ENCODE measurements at regions not wholly inside any gene's neighbourhood (a gene's known extent, or its start where the extent isn't known, plus 50 kb on each side); places are given as distances from the start of the nearest gene placed in this dataset.
A peak's percentile ranks its signal among the peaks of the same experiment; 100 is the strongest.
"Not testable (repeated sequence)": the region's sequence is repeated elsewhere in the genome, so short reads cannot be mapped to it uniquely, and the experiment has no call there.

DNA sequence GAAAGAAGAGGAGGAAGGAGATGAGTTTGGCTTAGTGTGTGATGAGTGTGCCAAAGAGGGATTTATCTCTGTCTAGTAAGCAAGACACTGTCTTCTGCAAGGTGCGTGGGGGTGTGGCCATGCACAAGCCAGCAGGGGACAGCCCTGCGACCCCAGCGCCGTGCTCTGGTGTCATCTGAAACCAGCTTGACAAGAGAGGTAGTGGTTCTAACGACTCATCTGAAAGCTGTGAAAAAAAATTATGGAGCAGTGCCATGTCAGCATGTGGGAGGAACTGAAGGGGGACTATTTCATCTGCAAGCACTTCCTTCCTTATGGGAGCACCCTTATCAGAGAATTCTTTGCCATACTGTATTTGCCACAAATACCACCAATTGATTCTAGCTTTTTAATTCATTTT lies 398.6 kb downstream of the PSAT1 start:
- no peaks in the 10 kb centered on the region for H3K9me3 Mint-ChIP-seq (ENCODE audit: unreplicated experiment)
- TF ChIP-seq CTCF (IDR thresholded peaks at IDR 0.05; ENCODE audit: unreplicated experiment), result no peak
- peaks cover 2% of the 10 kb centered on the region for H3K27me3 Mint-ChIP-seq (ENCODE audit: unreplicated experiment)
- H3K27ac Mint-ChIP-seq (ENCODE audit: unreplicated experiment), result no peak overlapping the region
- no peaks in the 10 kb centered on the region for H3K36me3 Mint-ChIP-seq (ENCODE audit: low read depth, unreplicated experiment)
- no peaks in the 10 kb centered on the region for H3K4me1 Mint-ChIP-seq (ENCODE audit: unreplicated experiment)
- H3K4me3 Mint-ChIP-seq (ENCODE audit: unreplicated experiment), result no peak overlapping the region
- DNase-seq (ENCODE audit: low spot score), result no peak

DNA sequence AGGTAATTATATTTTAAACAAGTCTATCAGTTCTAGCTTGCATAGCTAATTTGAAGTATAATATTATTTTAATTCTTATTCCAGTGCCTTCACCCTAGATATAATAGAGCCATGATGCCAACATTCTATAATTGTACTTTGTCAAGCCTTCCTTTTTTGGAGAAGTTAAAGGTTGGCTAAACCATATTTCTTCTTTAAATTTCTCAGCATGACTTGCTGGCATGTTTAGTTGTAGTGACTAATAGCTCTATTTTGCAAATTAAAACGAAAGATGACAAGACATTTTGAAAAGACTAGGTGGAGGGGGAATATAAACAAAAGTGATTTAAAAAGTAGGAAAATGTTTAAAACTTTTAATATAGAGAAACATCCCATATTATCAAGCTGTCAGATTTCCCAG lies 400.7 kb downstream of the PSAT1 start:
- no peaks in the 10 kb centered on the region for H3K36me3 Mint-ChIP-seq (ENCODE audit: low read depth, unreplicated experiment)
- H3K9me3 Mint-ChIP-seq (ENCODE audit: unreplicated experiment), result no peaks in the 10 kb centered on the region
- H3K4me3 Mint-ChIP-seq (ENCODE audit: unreplicated experiment), result no peak overlapping the region
- TF ChIP-seq CTCF (IDR thresholded peaks at IDR 0.05; ENCODE audit: unreplicated experiment), result no peak
- no peaks in the 10 kb centered on the region for H3K4me1 Mint-ChIP-seq (ENCODE audit: unreplicated experiment)
- no peak for DNase-seq (ENCODE audit: low spot score)
- H3K27me3 Mint-ChIP-seq (ENCODE audit: unreplicated experiment), result peaks cover 2% of the 10 kb centered on the region
- no peak overlapping the region for H3K27ac Mint-ChIP-seq (ENCODE audit: unreplicated experiment)

DNA sequence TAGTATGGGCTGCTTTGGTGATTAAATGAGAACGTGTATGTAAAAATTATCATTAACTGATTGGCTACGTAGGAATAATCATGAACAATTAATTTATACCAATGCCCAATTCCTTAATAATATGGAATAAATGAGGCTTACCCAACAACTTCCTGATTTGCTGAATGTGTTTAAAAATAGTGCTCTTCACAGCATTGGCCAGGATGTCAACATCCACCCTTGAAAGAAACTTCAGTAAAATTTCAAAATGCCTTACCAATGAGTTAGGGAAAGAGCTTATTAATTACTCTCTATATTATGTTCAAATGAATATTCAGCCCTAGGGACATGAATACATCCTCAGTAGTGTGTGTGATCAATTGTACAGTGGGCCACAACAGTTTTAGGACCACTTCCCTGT lies 401.4 kb downstream of the PSAT1 start:
- no peak overlapping the region for H3K27ac Mint-ChIP-seq (ENCODE audit: unreplicated experiment)

DNA sequence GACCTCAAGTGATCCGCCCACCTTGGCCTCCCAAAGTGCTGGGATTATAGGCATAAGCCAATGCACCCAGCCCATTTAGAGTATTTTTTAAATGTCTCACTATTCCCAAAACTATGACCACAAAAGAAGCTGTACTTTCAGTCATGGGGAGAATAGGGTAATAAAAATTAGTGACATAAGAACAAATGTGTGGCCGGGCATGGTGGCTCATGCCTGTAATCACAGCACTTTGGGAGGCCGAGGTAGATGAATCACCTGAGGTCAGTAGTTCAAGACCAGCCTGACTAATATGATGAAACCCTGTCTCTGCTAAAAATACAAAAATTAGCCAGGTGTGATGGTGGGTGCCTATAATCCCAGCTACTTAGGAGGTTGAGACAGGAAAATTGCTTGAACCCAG lies 402.3 kb downstream of the PSAT1 start:
- H3K4me3 Mint-ChIP-seq (ENCODE audit: unreplicated experiment); H3K27ac Mint-ChIP-seq (ENCODE audit: unreplicated experiment); H3K36me3 Mint-ChIP-seq (ENCODE audit: low read depth, unreplicated experiment); DNase-seq (ENCODE audit: low spot score); H3K4me1 Mint-ChIP-seq (ENCODE audit: unreplicated experiment); H3K27me3 Mint-ChIP-seq (ENCODE audit: unreplicated experiment); H3K9me3 Mint-ChIP-seq (ENCODE audit: unreplicated experiment): not testable (repeated sequence)

More for the DNA sequence above, 401.4 kb downstream of the PSAT1 start:
- no peaks in the 10 kb centered on the region for H3K4me1 Mint-ChIP-seq (ENCODE audit: unreplicated experiment)
- TF ChIP-seq CTCF (IDR thresholded peaks at IDR 0.05; ENCODE audit: unreplicated experiment), result no peak
- no peaks in the 10 kb centered on the region for H3K9me3 Mint-ChIP-seq (ENCODE audit: unreplicated experiment)
- H3K4me3 Mint-ChIP-seq (ENCODE audit: unreplicated experiment), result no peak overlapping the region
- no peak for DNase-seq (ENCODE audit: low spot score)
- H3K27me3 Mint-ChIP-seq (ENCODE audit: unreplicated experiment), result no peaks in the 10 kb centered on the region
- no peaks in the 10 kb centered on the region for H3K36me3 Mint-ChIP-seq (ENCODE audit: low read depth, unreplicated experiment)

DNA sequence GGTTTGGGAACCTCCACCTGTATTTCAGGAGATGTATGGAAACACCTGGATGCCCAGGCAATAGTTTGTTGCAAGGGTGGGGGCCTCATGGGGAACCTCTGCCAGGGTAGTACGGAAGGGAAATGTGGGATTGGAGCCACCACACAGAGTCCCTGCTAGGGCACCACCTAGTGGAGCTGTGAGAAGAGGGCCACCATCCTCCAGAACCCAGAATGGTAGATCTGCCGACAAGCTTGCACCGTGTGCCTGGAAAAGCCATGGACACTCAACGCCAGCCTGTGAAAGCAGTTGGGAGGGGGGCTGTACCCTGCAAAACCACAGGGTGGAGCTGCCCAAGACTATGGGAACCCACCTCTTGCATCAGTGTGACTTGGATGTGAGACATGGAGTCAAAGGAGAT lies 407.2 kb downstream of the PSAT1 start:
- H3K4me1 Mint-ChIP-seq (ENCODE audit: unreplicated experiment); H3K27ac Mint-ChIP-seq (ENCODE audit: unreplicated experiment); H3K9me3 Mint-ChIP-seq (ENCODE audit: unreplicated experiment); H3K36me3 Mint-ChIP-seq (ENCODE audit: low read depth, unreplicated experiment); H3K27me3 Mint-ChIP-seq (ENCODE audit: unreplicated experiment); H3K4me3 Mint-ChIP-seq (ENCODE audit: unreplicated experiment): not testable (repeated sequence)
- DNase-seq (ENCODE audit: low spot score), result peak; percentile 16

- Mint-ChIP-seq H3K9me3 (ENCODE audit: unreplicated experiment) (no peaks in the 10 kb centered on the region), H3K4me3 (ENCODE audit: unreplicated experiment) (no peak overlapping the region), H3K4me1 (ENCODE audit: unreplicated experiment) (no peaks in the 10 kb centered on the region), H3K27me3 (ENCODE audit: unreplicated experiment) (no peaks in the 10 kb centered on the region), H3K36me3 (ENCODE audit: low read depth, unreplicated experiment) (no peaks in the 10 kb centered on the region), H3K27ac (ENCODE audit: unreplicated experiment) (no peak overlapping the region)
- DNase-seq (ENCODE audit: low spot score), result no peak
- TF ChIP-seq CTCF (IDR thresholded peaks at IDR 0.05; ENCODE audit: unreplicated experiment), result no peak
Observed at GRCh38 chr9:78707080-78707479, 410.2 kb downstream of the PSAT1 start.
